Adrenal gland (tissue), 5 donors: ENCODE measurements at regions not wholly inside any gene's neighbourhood (a gene's known extent, or its start where the extent isn't known, plus 50 kb on each side); places are given as distances from the start of the nearest gene placed in this dataset.

ENCODE experiments used
- CTCF ChIP-seq, 6 experiments: fragments of 450-650 bp in 4 of 6; fragments of 200-600 bp in 2 of 6; sonication (generic) in 1 of 6; IDR thresholded peaks; 1 replicate in 5 of 6; 2 replicates in 1 of 6; pipeline versions ENCODE4 v1.5.1 to v1.8.0; 2016 to 2021; ENCODE audit warnings: antibody characterized with exemption in 6 of 6, mild to moderate bottlenecking in 2 of 6, moderate library complexity in 1 of 6
- POLR2A ChIP-seq, 2 donors: fragments of 450-650 bp; IDR thresholded peaks; one replicate each; pipeline ENCODE4 v1.6.1; 2017; ENCODE audit warnings: antibody characterized with exemption in 2 of 2, mild to moderate bottlenecking in 2 of 2, moderate library complexity in 1 of 2
- donor health status: DM: no; HTN: no; CAD: no.

- TF ChIP-seq CTCF (IDR thresholded peaks at IDR 0.05) (no peak), POLR2A (IDR thresholded peaks at IDR 0.05) (no peak)
These were observed 144.3 kb downstream of the MACIR start for GRCh38 chr5:103402851-103403250.
